ENCODE measurements at regions not wholly inside any gene's neighbourhood (a gene's known extent, or its start where the extent isn't known, plus 50 kb on each side); places are given as distances from the start of the nearest gene placed in this dataset.

- no peaks in the 10 kb centered on the region for H3K27me3 ChIP-seq (ENCODE audit: low read length)
- POLR2A ChIA-PET (ENCODE audit: unreplicated experiment): no interaction called here
- H4K20me1 ChIP-seq (ENCODE audit: low read length): no peaks in the 10 kb centered on the region
- ATAC-seq: peak; percentile 80
- H3K79me2 ChIP-seq (ENCODE audit: low read length): no peaks in the 10 kb centered on the region
- peak overlapping the region; percentile 16 for H3K27ac ChIP-seq (ENCODE audit: low read length)
- CTCF ChIA-PET: no interaction called here
- no peaks in the 10 kb centered on the region for H3K9me2 ChIP-seq (replicated peaks; ENCODE audit: low read length)
- no peaks in the 10 kb centered on the region for H3K9me3 ChIP-seq (ENCODE audit: low read length)
- H3K36me3 ChIP-seq (ENCODE audit: low read depth, low read length): no peaks in the 10 kb centered on the region
- H3F3A ChIP-seq (ENCODE audit: low read length, unreplicated experiment): no peaks in the 10 kb centered on the region
- peaks cover 24% of the 10 kb centered on the region for H3K4me1 ChIP-seq (ENCODE audit: insufficient read depth, low read length)
- intact Hi-C loops (cut with micrococcal nuclease): loop anchor here (1.0 kb wide), 1 partner anchor 11 kb away; no protein-coding TSS in a partner anchor
- DNase-seq: peak; percentile 57
- BruUV-seq (replicated peaks): no TSS peak
- no peak overlapping the region for H3K4me3 ChIP-seq (ENCODE audit: low read length)
- no peak overlapping the region for H2AFZ ChIP-seq (ENCODE audit: low read length)
- H3K9ac ChIP-seq (ENCODE audit: low read length): no peak overlapping the region
- TF ChIP-seq EZH2phosphoT487 (IDR thresholded peaks at IDR 0.05; ENCODE audit: borderline replicate concordance, low read length) (no peak), CTCF (conservative IDR thresholded peaks at IDR 0.05; ENCODE audit: low read depth, low read length) (no peak), EZH2 (IDR thresholded peaks at IDR 0.05; ENCODE audit: low read length, unreplicated experiment) (no peak)
- H3K4me2 ChIP-seq (ENCODE audit: low read length): peak overlapping the region; percentile 38
Observed at GRCh38 chr5:33283243-33283642, 157.5 kb upstream of the TARS1 start.

- intact Hi-C loops (cut with micrococcal nuclease): no loop called here
- no peak overlapping the region for H3K27ac ChIP-seq (ENCODE audit: low read length)
- no peak overlapping the region for H3K4me3 ChIP-seq (ENCODE audit: low read length)
- H3K79me2 ChIP-seq (ENCODE audit: low read length): no peaks in the 10 kb centered on the region
- ATAC-seq (no peak), DNase-seq (no peak)
- no peak overlapping the region for H3K4me2 ChIP-seq (ENCODE audit: low read length)
- no peaks in the 10 kb centered on the region for H3K36me3 ChIP-seq (ENCODE audit: low read depth, low read length)
- no peaks in the 10 kb centered on the region for H3K27me3 ChIP-seq (ENCODE audit: low read length)
- peaks cover 24% of the 10 kb centered on the region for H3K4me1 ChIP-seq (ENCODE audit: insufficient read depth, low read length)
- H2AFZ ChIP-seq (ENCODE audit: low read length): peak overlapping the region; percentile 23; the same call in 1 of the 2 replicates
- H3F3A ChIP-seq (ENCODE audit: low read length, unreplicated experiment): no peaks in the 10 kb centered on the region
- TF ChIP-seq CTCF (conservative IDR thresholded peaks at IDR 0.05; ENCODE audit: low read depth, low read length) (no peak), EZH2 (IDR thresholded peaks at IDR 0.05; ENCODE audit: low read length, unreplicated experiment) (no peak), EZH2phosphoT487 (IDR thresholded peaks at IDR 0.05; ENCODE audit: borderline replicate concordance, low read length) (no peak)
- no peaks in the 10 kb centered on the region for H4K20me1 ChIP-seq (ENCODE audit: low read length)
- H3K9me3 ChIP-seq (ENCODE audit: low read length): no peaks in the 10 kb centered on the region
- H3K9ac ChIP-seq (ENCODE audit: low read length): no peak overlapping the region
- no TSS peak for BruUV-seq (replicated peaks)
- H3K9me2 ChIP-seq (replicated peaks; ENCODE audit: low read length): no peaks in the 10 kb centered on the region
- ChIA-PET CTCF (no interaction called here), POLR2A (ENCODE audit: unreplicated experiment) (interaction anchor here (0.9 kb wide), 1 partner anchor 10 kb away, joined by 3 read pairs; no protein-coding TSS in a partner anchor)
Observed at GRCh38 chr5:33284681-33285080, 156.1 kb upstream of the TARS1 start.

GRCh38 chr5:33287242-33287641, 153.5 kb upstream of the TARS1 start:
- Histone ChIP-seq H3F3A (ENCODE audit: low read length, unreplicated experiment) (no peaks in the 10 kb centered on the region), H3K79me2 (ENCODE audit: low read length) (no peaks in the 10 kb centered on the region), H3K9ac (ENCODE audit: low read length) (no peak overlapping the region), H3K4me2 (ENCODE audit: low read length) (no peak overlapping the region), H3K9me2 (replicated peaks; ENCODE audit: low read length) (no peaks in the 10 kb centered on the region), H3K36me3 (ENCODE audit: low read depth, low read length) (no peaks in the 10 kb centered on the region), H3K4me3 (ENCODE audit: low read length) (no peak overlapping the region), H3K27me3 (ENCODE audit: low read length) (no peaks in the 10 kb centered on the region), H3K4me1 (ENCODE audit: insufficient read depth, low read length) (peaks cover 23% of the 10 kb centered on the region), H3K27ac (ENCODE audit: low read length) (no peak overlapping the region), H2AFZ (ENCODE audit: low read length) (no peak overlapping the region), H4K20me1 (ENCODE audit: low read length) (no peaks in the 10 kb centered on the region), H3K9me3 (ENCODE audit: low read length) (0 out of 2 replicates have a peak, but pooled peaks cover 7% of the 10 kb centered on the region)
- intact Hi-C loops (cut with micrococcal nuclease): no loop called here
- TF ChIP-seq CTCF (conservative IDR thresholded peaks at IDR 0.05; ENCODE audit: low read depth, low read length) (no peak), EZH2 (IDR thresholded peaks at IDR 0.05; ENCODE audit: low read length, unreplicated experiment) (no peak), EZH2phosphoT487 (IDR thresholded peaks at IDR 0.05; ENCODE audit: borderline replicate concordance, low read length) (no peak)
- ATAC-seq (no peak), DNase-seq (no peak)
- no TSS peak for BruUV-seq (replicated peaks)
- CTCF ChIA-PET: no interaction called here
- POLR2A ChIA-PET (ENCODE audit: unreplicated experiment): interaction anchor here (0.5 to 0.6 kb wide), 2 partner anchors 21 to 1283 kb away, joined by 4 read pairs; no protein-coding TSS in a partner anchor

All from PC-3 (cell line).